Right ventricle myocardium inferior (tissue), 1 donor: ENCODE measurements at regions not wholly inside any gene's neighbourhood (a gene's known extent, or its start where the extent isn't known, plus 50 kb on each side); places are given as distances from the start of the nearest gene placed in this dataset.

Experiments used
- ATAC-seq: fragments of 200-7000 bp; cut with Tn5 transposase; one replicate; pipeline ENCODE4 v1.9.1; 2020; ENCODE audit warnings: mild to moderate bottlenecking, moderate library complexity
- DNase-seq: peaks from one replicate; pipeline ENCODE4 v3.0.0; 2021; ENCODE audit errors: missing footprints
- intact Hi-C: fragments of 100-400 bp; cut with DNase I; formaldehyde crosslinking; loops from one replicate; pipeline ENCODE4 v1.11.0; 2022
- donor health status: DM: no; HTN: yes; CAD: no; lungs with severe emphysema.

GRCh38 chr2:59584958-59585357, 968.5 kb downstream of the BCL11A start:
- DNase-seq (no peak), ATAC-seq (no peak)
- intact Hi-C loops, result no loop called here

- intact Hi-C loops, result no loop called here
- ATAC-seq (no peak), DNase-seq (no peak)
Observed at GRCh38 chr2:59583173-59583765, 970.2 kb downstream of the BCL11A start.

- ATAC-seq, result no peak
Observed at GRCh38 chr2:59578349-59578748, 975.1 kb downstream of the BCL11A start.

GRCh38 chr2:59575191-59575590, 978.3 kb downstream of the BCL11A start:
- ATAC-seq (no peak), DNase-seq (no peak)
- intact Hi-C loops, result no loop called here

More at GRCh38 chr2:59578349-59578748, 975.1 kb downstream of the BCL11A start:
- DNase-seq, result no peak
- intact Hi-C loops, result no loop called here

GRCh38 chr2:59572227-59572626, 981.2 kb downstream of the BCL11A start:
- DNase-seq (no peak), ATAC-seq (no peak)
- intact Hi-C loops, result no loop called here

DNA sequence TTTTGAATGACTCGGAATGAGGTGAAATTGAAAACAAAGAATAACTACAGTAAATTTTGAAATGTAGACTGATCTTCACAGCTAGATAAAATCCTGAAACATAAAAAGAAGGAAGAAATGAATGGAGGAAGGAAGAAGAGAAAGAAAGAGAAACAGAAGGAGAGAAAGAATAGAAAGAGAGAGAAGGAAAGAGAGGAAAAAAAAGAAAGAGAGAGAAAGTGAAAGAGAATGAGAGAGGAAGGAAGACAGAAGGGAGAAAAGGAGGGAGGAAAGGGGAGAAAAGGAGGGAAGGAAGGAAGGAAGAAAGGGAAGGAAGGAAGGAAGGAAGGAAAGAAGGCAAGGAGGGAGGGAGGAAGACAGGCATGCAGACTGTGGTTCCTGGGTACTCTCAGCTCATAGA, 982.6 kb downstream of the BCL11A start:
- DNase-seq (no peak), ATAC-seq (no peak)
- intact Hi-C loops, result no loop called here

- ATAC-seq (no peak), DNase-seq (no peak)
- intact Hi-C loops, result no loop called here
Observed at GRCh38 chr2:59569124-59569523, 984.3 kb downstream of the BCL11A start.

DNA sequence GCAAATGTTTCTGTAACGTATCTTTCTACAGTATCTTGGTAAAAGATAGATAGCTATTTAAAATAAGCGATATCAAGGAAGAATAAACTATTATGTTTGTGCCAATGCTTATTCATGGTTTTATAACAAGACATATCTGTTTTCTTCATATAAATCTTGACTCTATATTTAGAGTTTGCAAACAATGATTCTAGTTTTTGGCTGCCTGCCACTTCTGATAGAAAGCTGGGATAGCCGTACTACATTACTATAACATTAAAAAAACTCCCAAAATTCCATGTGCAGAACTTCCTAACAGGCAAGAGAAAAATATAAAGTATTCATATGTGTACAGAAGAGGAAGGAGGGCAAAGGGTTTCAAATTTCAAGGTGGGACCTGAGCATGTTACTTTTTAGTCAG, 985.0 kb downstream of the BCL11A start:
- intact Hi-C loops, result no loop called here
- ATAC-seq (no peak), DNase-seq (no peak)

DNA sequence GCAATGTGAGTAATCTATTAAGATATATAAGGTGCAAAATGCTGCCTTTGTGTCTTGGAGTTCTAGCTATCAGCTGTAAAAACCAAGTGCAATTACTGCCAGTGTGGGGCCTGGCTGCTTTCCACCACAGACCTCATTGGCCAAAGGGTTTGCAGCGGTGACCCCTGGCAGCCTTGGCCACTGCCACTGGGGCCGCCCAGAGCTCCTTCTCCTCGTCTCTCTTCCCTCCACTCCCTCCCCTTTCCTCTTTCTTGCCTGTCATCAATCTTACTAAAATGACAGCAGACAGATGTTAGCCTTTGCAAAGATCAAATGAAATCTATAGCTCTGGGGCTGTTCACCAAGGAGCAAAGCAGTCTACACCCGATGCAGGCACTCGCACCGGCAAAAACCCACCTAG, 986.3 kb downstream of the BCL11A start:
- ATAC-seq, result no peak
- no peak for DNase-seq

GRCh38 chr2:59566739-59567138, 986.7 kb downstream of the BCL11A start:
- ATAC-seq (no peak), DNase-seq (no peak)
- intact Hi-C loops, result no loop called here

More for the DNA sequence above, 986.3 kb downstream of the BCL11A start:
- intact Hi-C loops, result no loop called here

- intact Hi-C loops, result no loop called here
- ATAC-seq (no peak), DNase-seq (no peak)
Observed at GRCh38 chr2:59561281-59561680, 992.2 kb downstream of the BCL11A start.

- DNase-seq, result no peak
- ATAC-seq, result no peak
Observed at GRCh38 chr2:59560769-59561168, 992.7 kb downstream of the BCL11A start.

DNA sequence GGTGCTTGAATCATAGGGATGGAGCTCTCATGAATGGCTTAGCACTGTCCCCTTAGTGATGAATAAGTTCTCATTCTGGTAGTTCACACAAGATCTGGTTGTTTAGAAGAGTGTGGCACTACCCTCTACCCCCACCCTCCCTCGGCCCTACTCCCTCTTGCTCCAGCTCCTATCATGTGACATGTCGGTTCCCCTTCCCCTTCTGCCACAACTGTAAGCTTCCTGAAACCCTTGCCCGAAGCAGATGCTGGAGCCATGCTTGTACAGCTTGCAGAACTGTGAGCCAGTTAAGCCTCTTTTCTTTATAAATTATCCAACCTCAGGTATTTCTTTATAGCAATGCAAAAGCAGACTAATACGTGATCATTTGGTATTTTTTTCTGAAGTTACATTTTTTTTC, 1012.6 kb downstream of the BCL11A start:
- intact Hi-C loops, result no loop called here
- ATAC-seq (no peak), DNase-seq (no peak)

More at GRCh38 chr2:59560769-59561168, 992.7 kb downstream of the BCL11A start:
- intact Hi-C loops, result no loop called here

DNA sequence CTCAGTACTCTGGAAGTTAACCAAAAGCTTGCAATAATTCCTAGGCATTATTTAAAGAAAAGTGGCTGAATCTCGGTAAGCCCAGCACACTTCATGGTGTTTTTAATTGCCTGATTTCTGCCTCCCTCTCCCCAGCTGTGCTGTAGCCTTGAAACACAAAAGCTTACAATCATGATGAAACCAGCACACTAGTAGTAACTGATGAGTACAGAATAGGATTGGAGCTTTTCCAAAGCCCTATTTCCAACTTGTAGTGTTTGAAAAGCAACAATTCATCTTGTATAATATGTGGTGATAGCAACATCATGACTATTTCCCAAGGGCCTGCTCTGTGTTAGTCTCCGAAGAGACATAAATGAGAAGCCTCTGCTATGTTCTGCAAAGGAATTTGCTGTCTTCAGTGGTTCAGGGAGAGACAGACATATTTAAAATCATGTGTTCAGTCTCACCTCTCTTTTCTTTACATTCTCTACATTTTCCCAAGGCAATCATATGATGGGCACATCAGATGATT, 1015.0 kb downstream of the BCL11A start:
- intact Hi-C loops, result no loop called here
- no peak for DNase-seq

DNA sequence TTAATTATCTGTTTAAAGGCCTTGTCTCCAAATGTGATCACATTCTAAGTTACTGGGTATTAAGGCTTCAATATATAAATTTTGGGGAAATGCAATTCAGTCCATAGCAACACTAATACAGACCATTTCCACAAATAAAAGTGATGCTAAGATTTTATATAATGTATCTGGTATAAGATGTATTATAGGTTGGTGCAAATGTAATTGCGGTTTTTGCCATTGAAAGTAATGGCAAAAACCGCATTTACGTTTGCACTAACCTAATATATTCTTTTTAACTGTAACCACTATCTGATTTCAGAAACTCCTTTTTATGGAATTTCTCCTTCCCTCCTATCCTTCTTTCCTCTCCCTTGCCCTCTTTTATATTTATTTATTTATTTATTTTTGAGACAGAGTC, 1020.6 kb downstream of the BCL11A start:
- intact Hi-C loops, result no loop called here
- ATAC-seq, result no peak
- no peak for DNase-seq

More for the DNA sequence above, 1015.0 kb downstream of the BCL11A start:
- ATAC-seq, result no peak

- DNase-seq (no peak), ATAC-seq (no peak)
- intact Hi-C loops, result no loop called here
Observed at GRCh38 chr2:59530258-59530657, 1023.2 kb downstream of the BCL11A start.

- intact Hi-C loops, result no loop called here
- ATAC-seq (no peak), DNase-seq (no peak)
Observed at GRCh38 chr2:59529726-59530125, 1023.7 kb downstream of the BCL11A start.

GRCh38 chr2:59528525-59528924, 1024.9 kb downstream of the BCL11A start:
- intact Hi-C loops, result no loop called here
- no peak for DNase-seq
- no peak for ATAC-seq

DNA sequence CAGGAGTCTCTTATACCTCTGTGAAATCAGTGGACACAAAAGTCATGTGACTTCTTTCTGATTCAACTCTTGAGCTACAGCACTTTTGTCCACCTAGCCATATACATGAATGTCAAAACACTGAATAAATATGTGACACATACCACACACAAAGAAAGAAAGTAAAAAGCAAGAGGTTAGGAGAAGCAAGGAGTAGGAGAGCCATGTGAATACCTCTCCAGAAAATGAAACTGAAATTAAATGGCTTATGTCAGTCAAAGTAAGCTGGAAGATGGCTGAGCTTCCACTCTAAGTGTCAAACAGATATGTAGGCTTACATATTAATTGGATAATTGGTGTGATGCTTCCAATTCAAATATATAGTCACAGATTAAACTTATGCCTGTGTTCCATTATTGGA, 1050.5 kb downstream of the BCL11A start:
- intact Hi-C loops, result no loop called here
- no peak for DNase-seq
- no peak for ATAC-seq

- ATAC-seq (no peak), DNase-seq (no peak)
- intact Hi-C loops, result no loop called here
Observed at GRCh38 chr2:59490994-59491393, 1062.5 kb downstream of the BCL11A start.

DNA sequence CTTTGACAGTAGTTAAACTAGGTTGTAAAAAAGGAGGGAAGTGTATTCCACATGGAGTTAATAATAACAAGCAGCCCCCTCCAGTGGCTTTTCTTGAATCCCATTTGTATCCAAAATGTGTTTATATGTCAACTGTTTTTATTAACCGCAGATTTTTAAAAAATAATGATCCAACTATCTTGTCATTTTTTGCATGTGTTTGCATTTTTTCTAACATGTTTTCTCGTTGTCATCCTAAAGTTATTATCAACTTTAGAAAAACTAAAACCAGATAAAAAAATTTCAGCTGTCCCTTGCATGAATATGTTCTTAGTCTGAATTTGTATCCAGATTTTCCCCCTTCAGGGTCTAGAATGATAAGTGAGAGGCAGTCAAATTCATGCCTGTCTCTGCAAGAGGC, 1063.3 kb downstream of the BCL11A start:
- DNase-seq (no peak), ATAC-seq (no peak)
- intact Hi-C loops, result no loop called here
